Suprapubic skin (tissue), 3 donors: ENCODE measurements at regions not wholly inside any gene's neighbourhood (a gene's known extent, or its start where the extent isn't known, plus 50 kb on each side); places are given as distances from the start of the nearest gene placed in this dataset.

Experiments
- CTCF ChIP-seq, 2 donors: fragments of 200-600 bp in 1 of 2; fragments of 450-650 bp in 1 of 2; sonication (generic) in 1 of 2; IDR thresholded peaks; one replicate each; pipeline ENCODE4 v1.5.1; 2016 to 2019; ENCODE audit warnings: antibody characterized with exemption in 2 of 2, mild to moderate bottlenecking in 1 of 2, moderate library complexity in 1 of 2
- POLR2AphosphoS5 ChIP-seq, 3 donors: sonication (generic); formaldehyde crosslinking; IDR thresholded peaks; one replicate each; pipeline ENCODE4 v1.6.1; 2017; ENCODE audit warnings: antibody characterized with exemption in 3 of 3

- TF ChIP-seq POLR2AphosphoS5 (IDR thresholded peaks at IDR 0.05) (no peak), CTCF (IDR thresholded peaks at IDR 0.05) (no peak)
These were observed 483.3 kb downstream of the TUSC7 start for GRCh38 chr3:117192888-117193287.
